ENCODE measurements at regions not wholly inside any gene's neighbourhood (a gene's known extent, or its start where the extent isn't known, plus 50 kb on each side); places are given as distances from the start of the nearest gene placed in this dataset.

- Histone ChIP-seq H2AFZ (ENCODE audit: low read length) (no peak overlapping the region), H3K4me2 (ENCODE audit: insufficient read depth in 1 of 2, low read depth in 2 of 2, low read length in 2 of 2) (no peak overlapping the region)
- 85% methylated on average over 2 of the region's 2 CpGs; no CpG with 5 or more reads in 1 of the 2 experiments for WGBS, 2 experiments (ENCODE audit: extremely low coverage in 1 of 2, insufficient coverage in 1 of 2, insufficient read length in 1 of 2, insufficient replicate concordance in 2 of 2, low coverage in 1 of 2, low lambda C conversion rate in 2 of 2, missing lambda C conversion rate in 1 of 2)
- no peak for TF ChIP-seq SUZ12 (IDR thresholded peaks at IDR 0.05; ENCODE audit: low read length)
- no peak for TF ChIP-seq CEBPB (IDR thresholded peaks at IDR 0.05; ENCODE audit: low read depth, low read length)
- no peak for TF ChIP-seq EGR1 (IDR thresholded peaks at IDR 0.05; ENCODE audit: borderline replicate concordance, low read depth, low read length)
Measured at GRCh38 chr1:201762381-201762780, 66.6 kb upstream of the IPO9 start.

More at GRCh38 chr1:201762381-201762780, 66.6 kb upstream of the IPO9 start:
- Histone ChIP-seq H3K79me2 (ENCODE audit: control insufficient read depth in 1 of 2, insufficient read depth in 2 of 2, low read length in 2 of 2) (peaks cover 0 to 41% of the 10 kb centered on the region in 2 experiments; a peak in 3 of 4 replicates), H2BK15ac (ENCODE audit: low read length) (no peak overlapping the region), H4K5ac (ENCODE audit: insufficient read length, low read depth, low read length) (no peak overlapping the region), H4K8ac (ENCODE audit: extremely low read depth, insufficient read depth, low read length) (no peak overlapping the region), H2BK20ac (ENCODE audit: low read length) (no peak overlapping the region), H3K23me2 (ENCODE audit: low read depth, low read length) (no peaks in the 10 kb centered on the region), H2AK5ac (ENCODE audit: low read depth, low read length) (no peak overlapping the region), H4K20me1 (replicated peaks in 1 of 2; ENCODE audit: control insufficient read depth in 1 of 2, insufficient read depth in 2 of 2, low read length in 2 of 2) (no peaks in the 10 kb centered on the region), H3K14ac (ENCODE audit: insufficient read length) (no peak overlapping the region), H3K4me1 (replicated peaks in 1 of 4; ENCODE audit: control insufficient read depth in 3 of 4, insufficient read depth in 4 of 4, low read length in 3 of 4) (peaks cover 0 to 11% (median 3%) of the 10 kb centered on the region in 4 experiments; a peak in 4 of 7 replicates), H3K9me3 (ENCODE audit: insufficient read depth in 2 of 2, low read depth in 1 of 2, low read length in 1 of 2) (no peaks in the 10 kb centered on the region), H3K9ac (replicated peaks in 1 of 4; ENCODE audit: extremely low read depth in 1 of 4, low read depth in 3 of 4, low read length in 3 of 4) (no peak overlapping the region), H4K91ac (replicated peaks; ENCODE audit: insufficient read length, low read length) (no peak overlapping the region), H3K27ac (ENCODE audit: low read depth, low read length) (no peak overlapping the region), H3K79me1 (ENCODE audit: low read depth, low read length) (peaks cover 5% of the 10 kb centered on the region; the same call in 1 of the 2 replicates), H3K4ac (replicated peaks; ENCODE audit: insufficient read length, low read depth, low read length) (no peak overlapping the region), H3K18ac (ENCODE audit: extremely low read depth, low read length) (no peak overlapping the region), H3K4me3 (ENCODE audit: extremely low read depth in 1 of 4, insufficient read depth in 2 of 4, low read depth in 3 of 4, low read length in 4 of 4) (no peak overlapping the region), H2BK12ac (ENCODE audit: low read depth, low read length) (no peak overlapping the region), H2BK120ac (replicated peaks; ENCODE audit: low read depth, low read length) (no peak overlapping the region), H3K23ac (ENCODE audit: insufficient read length) (no peak overlapping the region), H2BK5ac (ENCODE audit: low read depth, low read length) (no peak overlapping the region), H3K27me3 (replicated peaks in 1 of 4; ENCODE audit: control insufficient read depth in 3 of 4, extremely low read depth in 1 of 4, insufficient read depth in 3 of 4, low read length in 3 of 4) (no peaks in the 10 kb centered on the region), H3K36me3 (ENCODE audit: control insufficient read depth in 2 of 4, insufficient read depth in 4 of 4, low read length in 3 of 4) (no peaks in the 10 kb centered on the region), H3K56ac (replicated peaks; ENCODE audit: insufficient read length, low read depth, low read length) (no peak overlapping the region)
- ChIA-PET POLR2A (ENCODE audit: partially characterized antibody) (interaction anchor here (0.6 kb wide), 2 partner anchors 43 to 350 kb away, joined by 3 read pairs; no protein-coding TSS in a partner anchor), CTCF (ENCODE audit: partially characterized antibody) (interaction anchor here (0.6 to 0.7 kb wide), 4 partner anchors 8 to 1928 kb away, joined by 3 read pairs; no protein-coding TSS in a partner anchor)
- no peak for FAIRE-seq
- DNase-seq (ENCODE audit: low read depth in 1 of 2, low spot score in 2 of 2): no peak

Data from H1 (cell line).